ENCODE measurements at regions not wholly inside any gene's neighbourhood (a gene's known extent, or its start where the extent isn't known, plus 50 kb on each side); places are given as distances from the start of the nearest gene placed in this dataset.

DNA sequence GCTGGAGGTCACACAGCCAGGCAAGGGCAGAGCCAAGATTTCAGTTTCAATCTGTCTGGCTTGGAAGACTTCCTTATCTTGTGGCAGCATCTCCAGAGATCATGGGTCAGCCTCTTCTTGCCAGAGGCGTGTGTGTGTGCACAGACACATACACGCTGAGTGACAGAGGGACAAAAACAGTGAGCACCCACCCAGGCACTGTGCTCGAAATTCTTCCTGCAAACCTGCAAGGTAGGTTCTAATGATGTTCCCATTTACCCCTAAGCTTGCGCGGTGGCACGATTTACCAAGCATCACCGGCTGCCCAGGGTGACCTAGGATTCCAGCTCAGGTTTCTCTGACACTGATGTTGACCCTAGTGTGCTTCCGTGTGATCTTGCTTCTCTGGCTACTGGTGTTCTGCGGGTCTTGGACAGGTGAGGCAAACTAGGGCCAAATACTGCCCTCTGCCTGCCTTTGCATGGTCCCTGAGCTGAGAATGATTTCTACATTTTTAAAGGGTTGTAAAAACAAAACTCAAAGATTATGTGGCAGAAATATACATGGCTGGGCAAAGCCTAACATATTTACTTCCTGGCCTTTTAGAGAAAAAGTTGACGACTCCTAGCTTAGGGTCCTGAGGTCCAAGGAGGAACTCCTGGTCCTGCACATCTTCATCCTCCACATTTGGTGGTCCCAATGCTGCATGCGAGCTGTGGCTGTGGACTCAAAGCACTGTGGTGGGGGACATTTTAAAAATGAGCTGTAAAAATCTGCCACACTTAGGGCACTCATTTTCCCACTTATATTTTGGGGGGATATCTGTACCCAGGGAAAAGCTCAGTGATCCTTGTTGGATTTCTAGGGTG, 268.5 kb downstream of the RPS24 start:
- no peak for DNase-seq
- no peak overlapping the region for H3K4me3 ChIP-seq
- H3K36me3 ChIP-seq: peaks cover 10% of the 10 kb centered on the region
- H3K27me3 ChIP-seq: no peaks in the 10 kb centered on the region
- H3K9me3 ChIP-seq: no peaks in the 10 kb centered on the region

DNA sequence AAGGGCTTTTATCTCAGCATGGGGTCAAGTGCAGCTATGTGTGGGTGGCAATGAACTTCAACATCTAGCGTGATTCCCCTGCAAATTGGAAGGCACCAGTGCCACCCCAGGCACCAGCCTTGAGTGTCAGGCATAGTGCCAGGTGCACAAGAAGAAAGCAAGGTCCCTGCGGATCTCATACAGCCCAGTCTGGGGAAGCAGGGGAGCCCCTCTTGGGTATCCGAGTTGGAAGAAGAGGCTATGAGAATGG, 269.0 kb downstream of the RPS24 start:
- H3K4me3 ChIP-seq: peak overlapping the region; percentile 40
- H3K9me3 ChIP-seq: no peaks in the 10 kb centered on the region
- peaks cover 10% of the 10 kb centered on the region for H3K36me3 ChIP-seq
- no peaks in the 10 kb centered on the region for H3K27me3 ChIP-seq
- DNase-seq: no peak

DNA sequence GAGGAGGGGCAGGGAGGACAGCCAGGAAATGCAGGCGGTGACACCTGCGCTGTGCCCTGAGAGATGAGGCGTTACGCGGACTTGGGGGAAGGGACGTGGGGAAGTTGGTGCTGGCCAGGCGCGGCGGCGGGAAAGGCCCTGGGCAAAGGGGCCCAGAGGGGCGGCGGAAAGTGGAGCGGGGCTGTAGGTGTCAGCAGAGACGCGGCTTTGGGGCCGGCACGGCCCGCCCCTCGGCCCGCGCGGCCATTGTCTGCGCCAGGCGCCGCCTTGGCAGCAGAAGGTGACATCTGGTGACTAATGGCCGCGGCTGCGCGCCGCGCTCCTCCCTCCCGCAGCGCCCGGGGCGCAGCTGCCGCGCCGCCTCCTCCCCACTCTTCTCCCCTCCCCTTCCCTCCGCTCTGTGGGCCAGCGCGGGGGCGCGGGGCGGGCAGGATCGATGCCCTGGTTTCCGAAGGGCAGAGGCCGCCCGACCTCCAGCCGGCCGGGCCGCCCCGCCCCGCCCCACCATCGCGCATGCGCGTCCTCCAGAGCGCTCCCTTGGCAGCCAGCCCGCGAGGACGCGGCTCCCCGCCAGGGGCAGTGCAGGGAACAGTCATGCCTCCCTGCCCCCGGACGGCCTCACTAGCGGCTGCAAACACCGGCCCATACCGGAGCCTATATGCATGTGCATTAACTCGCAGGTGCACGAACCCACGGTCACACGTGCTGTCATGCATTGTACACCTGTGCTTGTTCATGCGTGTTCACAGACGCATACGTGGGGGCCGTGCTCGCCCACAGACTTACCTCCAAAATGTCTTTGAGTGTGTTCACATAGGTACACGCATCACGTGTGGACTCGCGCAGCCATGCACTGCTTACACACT, 269.6 kb downstream of the RPS24 start:
- peak; percentile 95 for DNase-seq
- H3K36me3 ChIP-seq: peaks cover 10% of the 10 kb centered on the region
- no peaks in the 10 kb centered on the region for H3K9me3 ChIP-seq
- H3K27me3 ChIP-seq: no peaks in the 10 kb centered on the region
- peak overlapping the region; percentile 40 for H3K4me3 ChIP-seq

DNA sequence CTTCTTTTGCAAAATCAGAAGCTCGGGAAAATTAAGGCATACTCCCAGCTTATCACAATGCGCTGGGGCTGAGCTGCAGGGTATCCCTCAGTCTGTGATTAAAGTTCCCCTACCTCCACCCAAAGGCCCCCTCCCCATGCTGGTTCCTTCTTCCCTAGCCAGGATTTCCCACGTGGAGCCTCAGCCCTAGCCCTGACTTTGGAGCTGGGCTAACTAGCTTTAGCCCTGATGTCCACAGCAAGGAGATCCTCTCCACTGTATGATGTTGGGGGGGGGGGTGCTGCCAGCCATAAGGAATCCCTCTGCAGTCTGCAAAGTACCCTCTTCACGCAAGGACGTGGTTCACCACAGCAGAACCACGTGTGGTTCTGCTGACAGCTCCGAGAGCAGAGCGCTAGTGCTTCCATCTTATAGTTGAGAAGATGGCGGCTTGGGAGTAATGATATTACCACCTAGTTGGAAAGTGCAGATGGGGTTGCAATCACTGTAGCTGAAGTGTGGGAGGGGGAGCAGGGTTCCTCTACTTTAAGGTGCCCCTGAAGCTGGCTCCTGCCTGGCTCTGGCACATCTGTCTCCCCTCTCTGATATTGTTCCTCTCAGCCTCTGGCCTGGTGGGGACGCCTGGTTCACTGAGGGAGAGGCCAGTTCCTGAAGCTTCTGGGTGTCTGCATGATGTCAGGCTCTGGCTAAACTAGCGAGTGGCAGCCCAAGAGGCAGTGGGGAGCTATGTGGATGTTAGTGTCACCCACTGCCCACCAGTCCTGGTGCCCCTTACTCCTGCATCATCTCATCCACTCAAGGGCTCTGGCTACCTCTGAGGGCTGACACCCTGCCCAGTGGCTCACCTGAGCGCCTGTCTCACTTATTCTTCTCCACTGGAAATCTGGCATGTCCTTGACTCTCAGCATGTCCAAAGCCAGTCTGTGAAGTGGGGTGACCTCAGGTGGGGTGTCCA, 270.7 kb downstream of the RPS24 start:
- peaks cover 10% of the 10 kb centered on the region for H3K36me3 ChIP-seq
- no peak for DNase-seq
- no peaks in the 10 kb centered on the region for H3K27me3 ChIP-seq

DNA sequence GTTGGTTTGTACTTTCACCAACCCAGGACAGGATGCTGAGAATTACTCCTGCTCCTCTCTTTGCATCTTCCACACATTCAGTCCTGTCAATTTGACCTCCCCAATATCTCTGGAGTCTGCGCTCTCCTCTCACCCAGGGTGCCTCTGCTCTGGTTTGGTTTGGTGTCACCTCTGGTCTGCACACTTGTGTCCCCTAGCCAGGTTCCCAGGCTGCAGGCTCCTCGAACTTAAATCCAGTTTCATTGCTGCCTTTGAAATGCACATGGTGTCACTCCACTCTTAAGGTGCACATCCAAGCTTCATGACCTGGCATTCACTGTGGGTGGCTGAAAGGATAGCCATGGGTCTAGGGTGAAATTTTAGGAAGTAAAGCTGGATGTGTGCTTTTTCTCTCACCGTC, 271.6 kb downstream of the RPS24 start:
- Histone ChIP-seq H3K9me3 (no peaks in the 10 kb centered on the region), H3K4me3 (no peak overlapping the region), H3K36me3 (peaks cover 4% of the 10 kb centered on the region), H3K27me3 (no peaks in the 10 kb centered on the region)
- no peak for DNase-seq

More for the DNA sequence above, 270.7 kb downstream of the RPS24 start:
- Histone ChIP-seq H3K9me3 (no peaks in the 10 kb centered on the region), H3K4me3 (no peak overlapping the region)

DNA sequence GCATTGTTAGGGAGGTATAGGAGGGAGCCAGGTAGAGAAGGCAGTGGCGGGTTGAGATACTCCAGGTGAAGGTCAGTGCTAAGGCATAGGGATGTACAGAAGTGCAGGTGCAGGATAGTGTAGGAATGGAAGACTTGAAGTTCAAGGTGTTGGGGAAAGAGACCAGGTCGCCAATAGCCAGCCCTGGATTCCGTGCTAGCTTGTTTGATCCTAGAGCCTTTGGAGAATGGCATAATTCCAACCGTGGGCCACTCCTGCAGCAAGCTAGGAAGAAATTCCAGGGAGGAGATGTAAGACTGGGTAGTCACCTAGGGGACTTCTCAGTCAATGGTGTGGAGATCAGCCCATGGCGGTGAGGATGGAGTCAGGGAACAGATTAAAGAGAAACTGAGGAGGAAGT, 272.7 kb downstream of the RPS24 start:
- Histone ChIP-seq H3K9me3 (no peaks in the 10 kb centered on the region), H3K27me3 (no peaks in the 10 kb centered on the region), H3K4me3 (no peak overlapping the region), H3K36me3 (peaks cover 2% of the 10 kb centered on the region; the same call in 1 of the 2 replicates)
- DNase-seq: no peak

DNA sequence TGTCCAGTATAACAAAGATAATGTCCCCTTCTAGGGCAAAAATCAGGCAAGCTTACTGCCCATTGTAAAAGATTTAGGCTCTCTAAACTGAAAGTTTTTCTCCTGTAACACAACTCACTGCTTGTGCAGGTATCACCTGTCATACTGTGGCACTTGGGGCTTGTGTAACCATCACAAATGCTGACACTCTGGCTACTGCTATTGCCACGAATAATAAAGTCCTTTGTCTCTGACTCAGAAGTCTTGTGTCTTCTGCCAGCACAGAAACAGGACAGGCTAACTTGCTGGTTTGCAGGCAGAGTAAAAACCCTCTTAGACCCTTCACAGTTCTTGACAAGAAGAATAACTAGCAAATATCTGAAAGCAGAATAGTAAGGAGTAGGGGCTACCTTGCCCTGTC, 273.9 kb downstream of the RPS24 start:
- Histone ChIP-seq H3K36me3 (no peaks in the 10 kb centered on the region; the same call in 1 of the 2 replicates), H3K27me3 (no peaks in the 10 kb centered on the region), H3K9me3 (no peaks in the 10 kb centered on the region), H3K4me3 (no peak overlapping the region)
- DNase-seq: no peak

DNA sequence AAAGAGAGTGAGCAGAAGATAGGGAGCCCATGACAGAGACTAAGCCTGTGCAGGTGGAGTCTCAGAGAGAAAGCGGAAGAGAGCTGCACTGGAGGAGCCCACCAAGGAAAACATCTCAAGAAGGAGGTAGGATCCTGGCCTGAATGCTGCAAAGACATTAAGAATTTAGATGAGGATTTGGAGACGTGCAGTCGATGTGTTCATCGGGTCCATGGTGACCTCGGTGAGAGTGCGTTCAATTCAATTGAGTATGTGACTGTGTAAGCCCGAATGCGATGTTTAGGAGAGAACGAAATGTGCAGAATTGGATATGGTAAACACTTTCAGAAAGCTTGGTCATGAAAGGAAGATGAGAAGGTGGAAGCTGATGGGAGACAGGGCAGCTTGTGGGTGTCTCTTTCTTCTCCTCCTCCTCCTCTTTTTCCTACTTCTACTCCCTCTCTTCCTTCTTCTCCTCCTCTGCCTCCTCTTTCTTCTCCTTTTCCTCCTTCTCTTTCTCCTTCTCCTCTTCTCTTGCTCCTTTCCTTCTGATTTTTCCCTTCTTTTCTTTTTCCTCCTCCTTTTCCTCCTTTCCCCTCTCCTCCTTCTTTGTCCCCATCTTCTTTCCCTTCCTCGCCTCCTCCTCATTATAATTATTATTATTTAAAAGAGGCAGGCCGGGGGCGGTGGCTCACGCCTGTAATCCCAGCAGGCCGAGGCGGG, 276.0 kb downstream of the RPS24 start:
- H3K9me3 ChIP-seq: no peaks in the 10 kb centered on the region
- no peaks in the 10 kb centered on the region for H3K36me3 ChIP-seq
- DNase-seq: no peak
- H3K4me3 ChIP-seq: no peak overlapping the region
- no peaks in the 10 kb centered on the region for H3K27me3 ChIP-seq

DNA sequence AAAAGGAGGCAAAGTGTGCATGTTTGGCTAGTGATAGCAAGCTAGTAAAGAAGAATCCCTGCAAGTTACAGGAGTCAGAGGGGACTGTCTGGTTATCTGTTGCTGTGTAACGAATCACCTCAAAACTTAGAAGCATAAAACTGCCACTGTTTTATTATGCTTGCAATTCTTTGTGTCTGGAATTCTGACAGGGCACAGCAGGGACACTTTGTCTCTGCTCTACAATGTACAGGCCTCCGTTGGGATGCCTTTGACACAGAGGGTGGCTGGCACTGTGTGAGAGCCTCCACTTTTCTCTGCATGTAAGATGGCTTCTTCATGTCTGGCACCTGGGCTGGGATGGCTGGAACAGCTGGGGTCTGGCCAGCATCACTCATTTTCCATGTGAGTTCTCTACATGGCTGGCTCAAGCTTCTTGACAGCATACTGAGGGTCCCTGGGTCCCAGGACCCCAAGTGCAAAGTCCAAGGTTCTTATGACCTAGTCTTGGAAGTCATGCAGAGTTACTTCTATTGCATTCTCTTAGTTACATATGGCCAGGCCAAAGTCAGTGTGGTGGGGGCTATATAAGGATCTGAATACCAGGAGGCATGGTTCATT, 276.9 kb downstream of the RPS24 start:
- no peak for DNase-seq
- no peaks in the 10 kb centered on the region for H3K27me3 ChIP-seq
- no peaks in the 10 kb centered on the region for H3K36me3 ChIP-seq
- H3K4me3 ChIP-seq: no peak overlapping the region
- no peaks in the 10 kb centered on the region for H3K9me3 ChIP-seq

DNA sequence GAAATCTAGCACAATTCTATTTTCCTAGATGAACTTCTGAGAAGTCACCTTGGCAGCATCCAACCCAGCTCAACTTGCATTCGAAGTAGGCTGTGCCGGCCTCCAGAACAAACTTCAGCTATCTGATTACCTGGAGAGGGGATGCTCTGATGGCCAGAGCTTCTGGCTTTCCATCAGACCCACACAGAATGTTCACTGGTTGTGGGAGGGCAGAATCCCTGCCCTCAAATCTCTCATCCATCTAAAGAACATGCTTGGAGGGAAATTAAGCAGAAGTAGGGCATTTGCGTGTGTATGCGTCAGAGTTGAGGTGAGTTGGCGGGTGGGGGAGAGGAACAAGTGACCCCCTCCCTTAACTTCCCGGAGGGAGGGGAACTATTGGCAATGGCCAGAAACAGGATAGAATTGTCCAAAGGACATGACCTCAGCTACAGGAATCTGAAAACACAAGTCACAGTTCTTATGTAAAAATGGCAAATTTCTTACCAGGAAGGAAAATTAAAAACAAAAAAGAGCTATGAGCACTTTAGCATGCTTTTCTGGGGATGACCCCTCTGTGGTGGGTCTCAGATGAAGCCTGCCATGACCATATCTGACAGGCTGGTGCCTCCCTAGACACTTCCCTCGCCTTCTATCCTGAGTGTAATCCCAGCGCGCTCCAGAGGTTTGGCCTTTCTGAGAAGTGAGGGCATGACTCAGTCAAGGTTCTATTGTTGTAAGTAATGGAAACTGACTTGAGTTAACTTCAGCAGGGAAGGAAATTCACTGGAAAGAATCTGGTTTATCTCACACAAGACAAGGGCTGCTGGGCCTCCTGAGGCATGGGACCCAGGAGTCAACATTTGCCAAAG, 278.8 kb downstream of the RPS24 start:
- Histone ChIP-seq H3K27me3 (no peaks in the 10 kb centered on the region), H3K36me3 (no peaks in the 10 kb centered on the region), H3K4me3 (no peak overlapping the region), H3K9me3 (no peaks in the 10 kb centered on the region)
- no peak for DNase-seq

DNA sequence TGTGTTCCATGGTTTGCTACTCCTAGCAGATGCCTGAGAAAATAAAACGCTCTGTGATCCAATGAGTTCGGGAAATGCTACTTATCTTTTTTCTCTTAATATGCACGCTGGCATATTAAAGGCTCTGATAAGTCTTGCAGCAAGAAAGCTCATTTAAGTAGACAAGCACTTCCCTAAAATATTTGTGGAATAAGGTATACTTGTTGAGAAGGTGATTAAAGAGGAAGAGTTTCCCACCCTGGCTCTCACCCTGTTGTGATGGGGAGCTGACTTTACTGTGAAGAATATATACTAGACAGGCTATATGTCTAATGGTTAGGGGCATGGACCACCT, 279.4 kb downstream of the RPS24 start:
- no peak for DNase-seq
- H3K36me3 ChIP-seq: no peaks in the 10 kb centered on the region

DNA sequence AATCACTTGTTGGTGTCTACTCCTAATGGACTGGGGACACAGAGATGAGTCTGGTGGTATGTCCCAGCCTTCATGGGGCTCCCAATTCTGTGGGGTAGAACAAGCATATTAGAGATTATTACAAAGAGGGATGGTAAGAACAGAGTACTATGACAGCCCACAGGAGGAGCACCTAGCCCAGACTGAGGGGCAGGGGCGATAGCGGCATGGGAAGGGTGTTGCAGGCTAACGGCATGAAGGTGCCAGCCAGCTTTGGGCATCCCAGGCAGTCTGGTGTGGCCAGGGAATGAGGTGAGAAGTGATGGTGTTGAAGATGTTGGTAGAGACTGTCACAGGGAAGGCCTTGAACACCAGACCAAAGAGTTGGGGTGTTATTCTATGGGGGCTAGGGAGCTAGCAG, 280.0 kb downstream of the RPS24 start:
- Histone ChIP-seq H3K4me3 (no peak overlapping the region), H3K9me3 (no peaks in the 10 kb centered on the region), H3K27me3 (no peaks in the 10 kb centered on the region), H3K36me3 (no peaks in the 10 kb centered on the region)
- DNase-seq: no peak

More for the DNA sequence above, 279.4 kb downstream of the RPS24 start:
- H3K4me3 ChIP-seq: no peak overlapping the region
- no peaks in the 10 kb centered on the region for H3K27me3 ChIP-seq
- H3K9me3 ChIP-seq: no peaks in the 10 kb centered on the region

DNA sequence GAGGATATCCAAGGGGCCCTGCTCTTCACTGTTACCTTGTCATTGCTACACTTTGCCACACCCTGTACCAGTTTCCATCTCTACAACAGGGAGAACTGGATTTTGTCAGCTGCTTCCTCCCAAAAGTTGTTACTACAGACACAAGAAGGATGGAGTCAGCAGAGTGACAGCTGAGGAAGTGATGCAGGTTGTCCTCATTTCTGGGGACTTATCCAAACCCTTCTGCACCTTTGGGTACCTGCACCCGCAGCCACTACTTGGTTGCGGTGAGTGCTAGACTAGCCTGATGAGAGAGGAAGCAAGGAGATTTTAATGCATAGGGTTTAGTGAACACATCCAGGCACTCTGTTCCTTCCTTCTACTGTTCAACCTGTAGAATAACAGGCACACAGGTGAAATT, 281.0 kb downstream of the RPS24 start:
- H3K36me3 ChIP-seq: no peaks in the 10 kb centered on the region
- no peak overlapping the region for H3K4me3 ChIP-seq
- no peaks in the 10 kb centered on the region for H3K27me3 ChIP-seq
- no peaks in the 10 kb centered on the region for H3K9me3 ChIP-seq
- DNase-seq: no peak

DNA sequence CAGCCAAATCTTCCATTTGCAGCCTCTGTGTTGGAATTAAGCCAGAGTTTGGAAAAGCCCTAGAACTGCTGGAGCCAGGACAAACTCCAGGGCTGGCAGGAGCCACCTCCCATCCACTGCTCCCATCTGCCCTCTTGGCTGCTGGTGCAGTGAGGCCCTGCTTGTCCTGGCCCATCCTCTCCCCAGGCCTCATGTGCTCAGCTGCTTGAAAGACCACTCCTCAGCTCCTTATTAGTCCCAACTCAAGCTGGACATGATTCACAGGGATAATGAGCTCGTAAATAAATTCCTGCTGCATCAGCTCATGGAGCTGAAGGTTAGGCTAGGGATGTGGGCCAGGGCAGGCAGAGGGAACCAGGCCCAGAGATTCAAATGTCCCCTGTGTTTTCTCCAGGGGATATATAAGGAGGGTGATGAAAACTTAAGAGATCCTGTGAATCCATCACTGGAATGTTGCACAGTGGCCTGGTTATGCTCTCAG, 282.8 kb downstream of the RPS24 start:
- Histone ChIP-seq H3K27me3 (no peaks in the 10 kb centered on the region), H3K9me3 (no peaks in the 10 kb centered on the region), H3K36me3 (no peaks in the 10 kb centered on the region), H3K4me3 (no peak overlapping the region)
- peak; percentile 97 for DNase-seq

DNA sequence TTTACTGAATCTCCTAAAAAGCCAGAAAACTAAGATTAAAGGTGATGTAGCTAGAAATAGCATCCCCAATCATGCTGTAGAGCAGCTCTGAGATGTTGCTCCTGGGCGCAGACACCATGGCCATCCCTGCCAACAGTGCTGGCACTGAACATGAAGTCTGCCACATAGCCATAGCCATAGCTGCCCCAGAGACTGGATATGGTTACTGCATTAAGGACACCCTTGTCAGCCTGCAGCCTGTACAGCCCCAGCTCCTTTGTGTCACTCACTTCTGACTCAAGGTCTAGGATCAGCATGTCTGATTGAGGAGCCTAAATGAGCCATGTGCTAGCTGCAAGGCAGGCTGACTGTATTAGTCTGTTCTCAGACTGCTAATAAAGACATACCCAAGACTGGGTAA, 284.6 kb downstream of the RPS24 start:
- Histone ChIP-seq H3K4me3 (no peak overlapping the region), H3K36me3 (no peaks in the 10 kb centered on the region), H3K9me3 (no peaks in the 10 kb centered on the region), H3K27me3 (no peaks in the 10 kb centered on the region)
- DNase-seq: no peak
